Activated CD4-positive, alpha-beta T cell treated with anti-CD3 and anti-CD28 coated beads for 36 hours (primary cell): ENCODE measurements at regions not wholly inside any gene's neighbourhood (a gene's known extent, or its start where the extent isn't known, plus 50 kb on each side); places are given as distances from the start of the nearest gene placed in this dataset.
"Not testable (repeated sequence)": the region's sequence is repeated elsewhere in the genome, so short reads cannot be mapped to it uniquely, and the experiment has no call there.

Experiments used
- ATAC-seq: fragments of 200-7000 bp; cut with Tn5 transposase; one replicate; pipeline ENCODE4 v1.10.0; 2021; ENCODE audit warnings: mild to moderate bottlenecking, moderate library complexity
- CTCF ChIA-PET: fragments of 350-600 bp; sonication (Branson Sonifier 250); formaldehyde crosslinking; loops from one replicate; lab custom pipeline; 2021; ENCODE audit warnings: antibody characterized with exemption; lab: Charles Lee
- POLR2A ChIA-PET: fragments of 350-600 bp; sonication (Branson Sonifier 250); formaldehyde crosslinking; loops from one replicate; lab custom pipeline; 2021; ENCODE audit warnings: antibody characterized with exemption, inconsistent platforms; lab: Charles Lee
- DNase-seq: peaks from one replicate; pipeline ENCODE4 v3.0.0-alpha.2; 2020
- H3K27ac Mint-ChIP-seq: one replicate; pipeline ENCODE4 v1.8.0; 2021; ENCODE audit warnings: mixed read lengths
- H3K27me3 Mint-ChIP-seq: one replicate; pipeline ENCODE4 v1.8.0; 2021; ENCODE audit warnings: mixed read lengths
- H3K36me3 Mint-ChIP-seq: one replicate; pipeline ENCODE4 v1.8.0; 2021; ENCODE audit warnings: low read depth, mixed read lengths
- H3K4me1 Mint-ChIP-seq: one replicate; pipeline ENCODE4 v1.8.0; 2021; ENCODE audit warnings: mixed read lengths
- H3K4me3 Mint-ChIP-seq: one replicate; pipeline ENCODE4 v1.8.0; 2021; ENCODE audit warnings: mild to moderate bottlenecking, moderate library complexity, mixed read lengths
- H3K9me3 Mint-ChIP-seq: one replicate; pipeline ENCODE4 v1.8.0; 2021; ENCODE audit warnings: low read depth, mixed read lengths
- intact Hi-C, 2 experiments: fragments of 100-400 bp; cut with DNase I in 1 of 2; cut with micrococcal nuclease in 1 of 2; formaldehyde crosslinking; loops; one replicate each; pipeline versions ENCODE4 v1.14.2 to v1.15.1; 2022 to 2024; cut with DNase I, micrococcal nuclease

- Mint-ChIP-seq H3K27ac (no peak overlapping the region), H3K9me3 (peaks cover 9% of the 10 kb centered on the region), H3K36me3 (no peaks in the 10 kb centered on the region), H3K27me3 (no peaks in the 10 kb centered on the region), H3K4me3 (no peak overlapping the region), H3K4me1 (no peaks in the 10 kb centered on the region)
- ATAC-seq, result no peak
- no peak for DNase-seq
- POLR2A ChIA-PET, result no interaction called here
- intact Hi-C loops, result no loop called here
- CTCF ChIA-PET, result no interaction called here
These were observed 706.4 kb downstream of the SEMA5A start for GRCh38 chr5:8839361-8840055.

GRCh38 chr5:8840237-8840636 is 705.6 kb downstream of the SEMA5A start:
- CTCF ChIA-PET, result no interaction called here

GRCh38 chr5:8840746-8841145 is 705.1 kb downstream of the SEMA5A start:
- intact Hi-C loops, H3K4me3 Mint-ChIP-seq, ATAC-seq, H3K9me3 Mint-ChIP-seq, H3K4me1 Mint-ChIP-seq, POLR2A ChIA-PET, DNase-seq, H3K27me3 Mint-ChIP-seq, H3K36me3 Mint-ChIP-seq, CTCF ChIA-PET, H3K27ac Mint-ChIP-seq: not testable (repeated sequence)

More at GRCh38 chr5:8840237-8840636, 705.6 kb downstream of the SEMA5A start:
- POLR2A ChIA-PET, result no interaction called here
- H3K4me1 Mint-ChIP-seq, result no peaks in the 10 kb centered on the region
- H3K27me3 Mint-ChIP-seq, result no peaks in the 10 kb centered on the region
- no peak overlapping the region for H3K4me3 Mint-ChIP-seq
- H3K27ac Mint-ChIP-seq, result no peak overlapping the region
- H3K36me3 Mint-ChIP-seq, result no peaks in the 10 kb centered on the region
- ATAC-seq (no peak), DNase-seq (no peak)
- intact Hi-C loops, result no loop called here
- peaks cover 9% of the 10 kb centered on the region for H3K9me3 Mint-ChIP-seq

GRCh38 chr5:8842971-8843551 is 702.8 kb downstream of the SEMA5A start:
- no peak for ATAC-seq
- POLR2A ChIA-PET, result interaction anchor here (0.6 kb wide), 1 partner anchor 380 kb away, joined by 3 read pairs; no protein-coding TSS in a partner anchor

GRCh38 chr5:8843771-8844170 is 702.1 kb downstream of the SEMA5A start:
- intact Hi-C loops, result no loop called here
- ChIA-PET POLR2A (interaction anchor here (0.6 kb wide), 1 partner anchor 380 kb away, joined by 3 read pairs; no protein-coding TSS in a partner anchor), CTCF (no interaction called here)
- Mint-ChIP-seq H3K4me3 (no peak overlapping the region), H3K4me1 (no peaks in the 10 kb centered on the region), H3K27ac (no peak overlapping the region), H3K36me3 (no peaks in the 10 kb centered on the region), H3K27me3 (no peaks in the 10 kb centered on the region), H3K9me3 (peaks cover 7% of the 10 kb centered on the region)
- DNase-seq, result no peak
- no peak for ATAC-seq

More at GRCh38 chr5:8842971-8843551, 702.8 kb downstream of the SEMA5A start:
- Mint-ChIP-seq H3K27me3 (no peaks in the 10 kb centered on the region), H3K36me3 (no peaks in the 10 kb centered on the region), H3K9me3 (peaks cover 9% of the 10 kb centered on the region), H3K4me1 (no peaks in the 10 kb centered on the region), H3K27ac (no peak overlapping the region), H3K4me3 (no peak overlapping the region)
- DNase-seq, result no peak
- intact Hi-C loops, result no loop called here
- CTCF ChIA-PET, result no interaction called here

- CTCF ChIA-PET, result no interaction called here
- no peaks in the 10 kb centered on the region for H3K27me3 Mint-ChIP-seq
- peaks cover 7% of the 10 kb centered on the region for H3K9me3 Mint-ChIP-seq
- ATAC-seq, result no peak
- POLR2A ChIA-PET, result no interaction called here
- no peak for DNase-seq
- no peaks in the 10 kb centered on the region for H3K36me3 Mint-ChIP-seq
- intact Hi-C loops, result no loop called here
- H3K4me3 Mint-ChIP-seq, result no peak overlapping the region
- no peak overlapping the region for H3K27ac Mint-ChIP-seq
- H3K4me1 Mint-ChIP-seq, result no peaks in the 10 kb centered on the region
These were observed 701.7 kb downstream of the SEMA5A start for GRCh38 chr5:8844206-8844605.

GRCh38 chr5:8844847-8845246 is 701.0 kb downstream of the SEMA5A start:
- ChIA-PET CTCF (no interaction called here), POLR2A (no interaction called here)
- H3K4me1 Mint-ChIP-seq, result no peaks in the 10 kb centered on the region
- H3K9me3 Mint-ChIP-seq, result peaks cover 9% of the 10 kb centered on the region
- intact Hi-C loops, result no loop called here
- H3K4me3 Mint-ChIP-seq, result no peak overlapping the region
- H3K27ac Mint-ChIP-seq, result no peak overlapping the region
- H3K27me3 Mint-ChIP-seq, result no peaks in the 10 kb centered on the region
- ATAC-seq (no peak), DNase-seq (no peak)
- no peaks in the 10 kb centered on the region for H3K36me3 Mint-ChIP-seq

GRCh38 chr5:8845296-8845695 is 700.6 kb downstream of the SEMA5A start:
- no peak for DNase-seq
- CTCF ChIA-PET, result no interaction called here
- no peaks in the 10 kb centered on the region for H3K27me3 Mint-ChIP-seq
- ATAC-seq, result no peak
- no peaks in the 10 kb centered on the region for H3K4me1 Mint-ChIP-seq
- H3K27ac Mint-ChIP-seq, result no peak overlapping the region
- H3K36me3 Mint-ChIP-seq, result no peaks in the 10 kb centered on the region
- peaks cover 8% of the 10 kb centered on the region for H3K9me3 Mint-ChIP-seq
- intact Hi-C loops, result no loop called here
- POLR2A ChIA-PET, result no interaction called here
- no peak overlapping the region for H3K4me3 Mint-ChIP-seq

GRCh38 chr5:8848366-8848765 is 697.5 kb downstream of the SEMA5A start:
- Mint-ChIP-seq H3K9me3 (peaks cover 5% of the 10 kb centered on the region), H3K27me3 (no peaks in the 10 kb centered on the region), H3K4me1 (no peaks in the 10 kb centered on the region), H3K36me3 (no peaks in the 10 kb centered on the region), H3K4me3 (no peak overlapping the region), H3K27ac (no peak overlapping the region)
- POLR2A ChIA-PET, result no interaction called here
- no peak for ATAC-seq
- no peak for DNase-seq
- intact Hi-C loops, result no loop called here
- CTCF ChIA-PET, result no interaction called here

- intact Hi-C loops, result no loop called here
- Mint-ChIP-seq H3K4me1 (no peaks in the 10 kb centered on the region), H3K36me3 (no peaks in the 10 kb centered on the region), H3K4me3 (no peak overlapping the region), H3K27me3 (no peaks in the 10 kb centered on the region), H3K27ac (no peak overlapping the region), H3K9me3 (peaks cover 5% of the 10 kb centered on the region)
- DNase-seq (no peak), ATAC-seq (no peak)
- POLR2A ChIA-PET, result no interaction called here
- CTCF ChIA-PET, result no interaction called here
These were observed 696.8 kb downstream of the SEMA5A start for GRCh38 chr5:8848997-8849594.

- Mint-ChIP-seq H3K27me3 (no peaks in the 10 kb centered on the region), H3K36me3 (no peaks in the 10 kb centered on the region), H3K9me3 (peaks cover 5% of the 10 kb centered on the region), H3K4me1 (no peaks in the 10 kb centered on the region), H3K27ac (no peak overlapping the region), H3K4me3 (no peak overlapping the region)
- CTCF ChIA-PET, result no interaction called here
- POLR2A ChIA-PET, result no interaction called here
- ATAC-seq, result no peak
- intact Hi-C loops, result no loop called here
- no peak for DNase-seq
These were observed 694.8 kb downstream of the SEMA5A start for GRCh38 chr5:8851101-8851500.

GRCh38 chr5:8857051-8857450 is 688.8 kb downstream of the SEMA5A start:
- Mint-ChIP-seq H3K27me3 (no peaks in the 10 kb centered on the region), H3K27ac (no peak overlapping the region), H3K36me3 (no peaks in the 10 kb centered on the region), H3K4me1 (no peaks in the 10 kb centered on the region), H3K9me3 (peaks cover 3% of the 10 kb centered on the region), H3K4me3 (no peak overlapping the region)
- ChIA-PET POLR2A (no interaction called here), CTCF (no interaction called here)
- intact Hi-C loops, result no loop called here
- ATAC-seq, result no peak
- DNase-seq, result no peak
